HEK293 (cell line): ENCODE measurements at regions not wholly inside any gene's neighbourhood (a gene's known extent, or its start where the extent isn't known, plus 50 kb on each side); places are given as distances from the start of the nearest gene placed in this dataset.

Source experiments
- CTCF ChIA-PET: fragments of 350-600 bp; formaldehyde crosslinking; extraction: SDS; loops from one replicate; lab custom pipeline; 2021; ENCODE audit warnings: antibody characterized with exemption; lab: Yijun Ruan, JAX
- POLR2A ChIA-PET: fragments of 300-600 bp; formaldehyde crosslinking; extraction: SDS; loops from one replicate; lab custom pipeline; 2020; ENCODE audit warnings: antibody characterized with exemption, inconsistent platforms; lab: Yijun Ruan, JAX
- H3K27ac ChIP-seq: fragments of 200-500 bp; sonication (Bioruptor generic); 2 replicates; pipeline ENCODE4 v1.5.1; 2014; ENCODE audit warnings: low read depth, low read length, control low read depth, inconsistent platforms; ENCODE audit errors: extremely low read depth
- H3K36me3 ChIP-seq, 2 experiments: fragments of 200-500 bp in 1 of 2; sonication (Bioruptor generic) in 1 of 2; 1 replicate in 1 of 2; 2 replicates in 1 of 2; pipeline ENCODE4 v1.5.1; 2014 to 2017; ENCODE audit warnings: inconsistent platforms in 2 of 2, low read length in 2 of 2; ENCODE audit not compliant: control insufficient read depth in 2 of 2, insufficient read depth in 1 of 2
- H3K4me1 ChIP-seq: fragments of 200-500 bp; sonication (Bioruptor generic); 2 replicates; pipeline ENCODE4 v1.5.1; 2014; ENCODE audit warnings: mild to moderate bottlenecking, low read length, inconsistent platforms; ENCODE audit not compliant: control insufficient read depth, insufficient read depth
- H3K4me3 ChIP-seq: 2 replicates; pipeline ENCODE4 v1.5.1; 2011; ENCODE audit warnings: low read depth, mild to moderate bottlenecking, control low read depth, low read length, moderate library complexity
- H3K9me3 ChIP-seq: fragments of 200-500 bp; sonication (Bioruptor generic); 2 replicates; pipeline ENCODE4 v1.5.1; 2014; ENCODE audit warnings: low read depth, low read length, inconsistent platforms; ENCODE audit not compliant: control insufficient read depth, insufficient read depth
- GLIS2 ChIP-seq: fragments of 450-650 bp; formaldehyde crosslinking; IDR thresholded peaks from 2 replicates; pipeline ENCODE4 v1.5.1; 2016; ENCODE audit warnings: missing biosample characterization, missing genetic modification characterization
- KLF16 ChIP-seq: fragments of 450-650 bp; formaldehyde crosslinking; IDR thresholded peaks from 2 replicates; pipeline ENCODE4 v1.5.1; 2017; ENCODE audit warnings: missing biosample characterization, missing genetic modification characterization
- KLF17 ChIP-seq: fragments of 450-650 bp; formaldehyde crosslinking; IDR thresholded peaks from 2 replicates; pipeline ENCODE4 v1.5.1; 2016; ENCODE audit warnings: missing biosample characterization, missing genetic modification characterization
- KLF9 ChIP-seq: fragments of 450-650 bp; formaldehyde crosslinking; IDR thresholded peaks from 2 replicates; pipeline ENCODE4 v1.5.1; 2016; ENCODE audit warnings: missing biosample characterization, missing genetic modification characterization, low read depth
- MYNN ChIP-seq: fragments of 450-650 bp; formaldehyde crosslinking; IDR thresholded peaks from 2 replicates; pipeline ENCODE4 v1.5.1; 2016; ENCODE audit warnings: missing biosample characterization, missing genetic modification characterization, borderline replicate concordance
- MZF1 ChIP-seq: fragments of 450-650 bp; formaldehyde crosslinking; IDR thresholded peaks from 2 replicates; pipeline ENCODE4 v1.5.1; 2017; ENCODE audit warnings: missing biosample characterization, missing genetic modification characterization, borderline replicate concordance
- RBAK ChIP-seq: fragments of 450-650 bp; formaldehyde crosslinking; IDR thresholded peaks from 2 replicates; pipeline ENCODE4 v1.5.1; 2016; ENCODE audit warnings: missing biosample characterization, missing genetic modification characterization
- SCRT2 ChIP-seq: fragments of 450-650 bp; formaldehyde crosslinking; IDR thresholded peaks from 2 replicates; pipeline ENCODE4 v1.5.1; 2016; ENCODE audit warnings: missing biosample characterization, missing genetic modification characterization
- ZBTB20 ChIP-seq: fragments of 450-650 bp; formaldehyde crosslinking; IDR thresholded peaks from 2 replicates; pipeline ENCODE4 v1.5.1; 2016; ENCODE audit warnings: missing biosample characterization, missing genetic modification characterization
- ZBTB44 ChIP-seq: fragments of 450-650 bp; IDR thresholded peaks from 2 replicates; pipeline ENCODE4 v1.5.1; 2018; ENCODE audit warnings: missing biosample characterization, mild to moderate bottlenecking, missing genetic modification characterization
- ZBTB49 ChIP-seq: fragments of 450-650 bp; formaldehyde crosslinking; IDR thresholded peaks from 2 replicates; pipeline ENCODE4 v1.5.1; 2016; ENCODE audit warnings: missing biosample characterization, missing genetic modification characterization, low read depth
- ZFP3 ChIP-seq: fragments of 450-650 bp; formaldehyde crosslinking; IDR thresholded peaks from 2 replicates; pipeline ENCODE4 v1.5.1; 2016; ENCODE audit warnings: low read depth, missing biosample characterization, missing genetic modification characterization
- ZFP69B ChIP-seq: fragments of 450-650 bp; formaldehyde crosslinking; IDR thresholded peaks from 2 replicates; pipeline ENCODE4 v1.5.1; 2016; ENCODE audit warnings: missing biosample characterization, missing genetic modification characterization
- ZNF146 ChIP-seq: fragments of 450-650 bp; formaldehyde crosslinking; IDR thresholded peaks from 2 replicates; pipeline ENCODE4 v1.5.1; 2016; ENCODE audit warnings: missing biosample characterization, missing genetic modification characterization
- ZNF202 ChIP-seq: fragments of 450-650 bp; formaldehyde crosslinking; IDR thresholded peaks from 2 replicates; pipeline ENCODE4 v1.5.1; 2016; ENCODE audit warnings: missing biosample characterization, missing genetic modification characterization, borderline replicate concordance
- ZNF214 ChIP-seq: fragments of 450-650 bp; formaldehyde crosslinking; IDR thresholded peaks from 2 replicates; pipeline ENCODE4 v1.5.1; 2017; ENCODE audit warnings: missing biosample characterization, mild to moderate bottlenecking, missing genetic modification characterization, borderline replicate concordance
- ZNF266 ChIP-seq: fragments of 450-650 bp; formaldehyde crosslinking; IDR thresholded peaks from 2 replicates; pipeline ENCODE4 v1.5.1; 2016; ENCODE audit warnings: missing biosample characterization, missing genetic modification characterization, low read depth
- ZNF324 ChIP-seq: fragments of 450-650 bp; formaldehyde crosslinking; IDR thresholded peaks from 2 replicates; pipeline ENCODE4 v1.5.1; 2016; ENCODE audit warnings: missing biosample characterization, missing genetic modification characterization
- ZNF335 ChIP-seq: fragments of 450-650 bp; formaldehyde crosslinking; conservative IDR thresholded peaks from 2 replicates; pipeline ENCODE4 v1.5.1; 2016; ENCODE audit warnings: missing biosample characterization, missing genetic modification characterization
- ZNF426 ChIP-seq: fragments of 450-650 bp; formaldehyde crosslinking; IDR thresholded peaks from 2 replicates; pipeline ENCODE4 v1.5.1; 2017; ENCODE audit warnings: missing biosample characterization, missing genetic modification characterization, mild to moderate bottlenecking, inconsistent platforms, moderate library complexity
- ZNF48 ChIP-seq: fragments of 450-650 bp; formaldehyde crosslinking; IDR thresholded peaks from 2 replicates; pipeline ENCODE4 v1.5.1; 2016; ENCODE audit warnings: missing biosample characterization, missing genetic modification characterization
- ZNF596 ChIP-seq: fragments of 450-650 bp; IDR thresholded peaks from 2 replicates; pipeline ENCODE4 v1.5.0; 2018; ENCODE audit warnings: missing biosample characterization, mild to moderate bottlenecking, missing genetic modification characterization, moderate library complexity
- ZNF621 ChIP-seq: fragments of 450-650 bp; formaldehyde crosslinking; IDR thresholded peaks from 2 replicates; pipeline ENCODE4 v1.5.1; 2017; ENCODE audit warnings: missing biosample characterization, missing genetic modification characterization
- ZNF629 ChIP-seq: fragments of 450-650 bp; formaldehyde crosslinking; IDR thresholded peaks from 2 replicates; pipeline ENCODE4 v1.5.1; 2017; ENCODE audit warnings: missing biosample characterization, missing genetic modification characterization
- ZNF768 ChIP-seq: fragments of 450-650 bp; formaldehyde crosslinking; IDR thresholded peaks from 2 replicates; pipeline ENCODE4 v1.5.1; 2018; ENCODE audit warnings: missing biosample characterization, mild to moderate bottlenecking, missing genetic modification characterization
- ZNF785 ChIP-seq: fragments of 450-650 bp; formaldehyde crosslinking; IDR thresholded peaks from 2 replicates; pipeline ENCODE4 v1.5.1; 2016; ENCODE audit warnings: missing biosample characterization, missing genetic modification characterization
- ZSCAN23 ChIP-seq: fragments of 450-650 bp; formaldehyde crosslinking; IDR thresholded peaks from 2 replicates; pipeline ENCODE4 v1.5.1; 2016; ENCODE audit warnings: missing biosample characterization, missing genetic modification characterization
- ZSCAN5A ChIP-seq: fragments of 450-650 bp; formaldehyde crosslinking; IDR thresholded peaks from 2 replicates; pipeline ENCODE4 v1.5.1; 2016; ENCODE audit warnings: missing biosample characterization, missing genetic modification characterization
- TF ChIP-seq, protein P1 (sequence below): fragments of 450-650 bp; formaldehyde crosslinking; optimal IDR thresholded peaks from 2 replicates; pipeline ENCODE3; 2016; ENCODE audit warnings: missing biosample characterization, mild to moderate bottlenecking, missing genetic modification characterization
- TF ChIP-seq, protein P2 (sequence below): fragments of 450-650 bp; formaldehyde crosslinking; IDR thresholded peaks from 2 replicates; pipeline ENCODE4 v1.5.1; 2016; ENCODE audit warnings: missing biosample characterization, missing genetic modification characterization

- no peaks in the 10 kb centered on the region for H3K36me3 ChIP-seq
- CTCF ChIA-PET = interaction anchor here (0.6 kb wide), 2 partner anchors 8 to 532 kb away, joined by 3 read pairs; no protein-coding TSS in a partner anchor
- POLR2A ChIA-PET = no interaction called here
These were observed 311.8 kb downstream of the FBXO15 start for GRCh38 chr18:73835656-73836364.

DNA sequence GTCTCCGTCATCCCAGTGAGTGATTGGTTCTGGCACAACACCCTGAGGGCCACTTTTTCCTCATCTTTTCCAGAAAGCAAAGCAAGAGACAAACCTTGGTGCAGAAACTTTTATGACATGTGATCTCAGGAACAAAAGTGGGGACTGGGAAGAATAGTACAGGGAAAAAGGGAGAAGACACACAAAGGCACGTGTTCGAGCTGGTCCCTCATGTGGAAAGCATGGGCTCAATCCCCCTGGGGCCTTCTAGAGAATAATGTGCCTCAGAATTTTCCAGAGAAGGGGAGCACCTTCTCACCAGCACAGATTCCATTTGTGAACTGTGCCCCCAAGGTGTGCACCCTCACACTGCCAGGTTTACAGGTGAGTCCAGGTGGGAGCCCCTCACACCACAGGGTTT lies 312.6 kb downstream of the FBXO15 start:
- Histone ChIP-seq H3K4me3 (no peak overlapping the region), H3K36me3 (no peaks in the 10 kb centered on the region), H3K4me1 (no peaks in the 10 kb centered on the region), H3K27ac (no peak overlapping the region), H3K9me3 (no peaks in the 10 kb centered on the region)
- ChIA-PET CTCF (interaction anchor here (0.6 kb wide), 1 partner anchor 8 kb away, joined by 3 read pairs; no protein-coding TSS in a partner anchor), POLR2A (no interaction called here)
- TF ChIP-seq MZF1 (tag by site-specific recombination) (no peak), ZNF146 (tag by site-specific recombination) (no peak), ZSCAN23 (no peak), KLF9 (no peak), ZFP3 (tag by site-specific recombination) (no peak), ZNF629 (tag by site-specific recombination) (no peak), SCRT2 (tag by site-specific recombination) (no peak), MYNN (no peak), ZBTB44 (tag by site-specific recombination) (no peak), ZNF335 (tag by site-specific recombination) (no peak), ZNF426 (tag by site-specific recombination) (no peak), ZSCAN5A (tag by site-specific recombination) (no peak), RBAK (tag by site-specific recombination) (no peak), ZBTB49 (no peak), ZNF202 (tag by site-specific recombination) (no peak), ZNF324 (tag by site-specific recombination) (no peak), ZNF785 (no peak), ZFP69B (tag by site-specific recombination) (no peak)
- TF ChIP-seq, protein P1, sequence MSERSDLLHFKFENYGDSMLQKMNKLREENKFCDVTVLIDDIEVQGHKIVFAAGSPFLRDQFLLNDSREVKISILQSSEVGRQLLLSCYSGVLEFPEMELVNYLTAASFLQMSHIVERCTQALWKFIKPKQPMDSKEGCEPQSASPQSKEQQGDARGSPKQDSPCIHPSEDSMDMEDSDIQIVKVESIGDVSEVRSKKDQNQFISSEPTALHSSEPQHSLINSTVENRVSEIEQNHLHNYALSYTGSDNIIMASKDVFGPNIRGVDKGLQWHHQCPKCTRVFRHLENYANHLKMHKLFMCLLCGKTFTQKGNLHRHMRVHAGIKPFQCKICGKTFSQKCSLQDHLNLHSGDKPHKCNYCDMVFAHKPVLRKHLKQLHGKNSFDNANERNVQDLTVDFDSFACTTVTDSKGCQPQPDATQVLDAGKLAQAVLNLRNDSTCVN = no peak
- TF ChIP-seq, protein P2, sequence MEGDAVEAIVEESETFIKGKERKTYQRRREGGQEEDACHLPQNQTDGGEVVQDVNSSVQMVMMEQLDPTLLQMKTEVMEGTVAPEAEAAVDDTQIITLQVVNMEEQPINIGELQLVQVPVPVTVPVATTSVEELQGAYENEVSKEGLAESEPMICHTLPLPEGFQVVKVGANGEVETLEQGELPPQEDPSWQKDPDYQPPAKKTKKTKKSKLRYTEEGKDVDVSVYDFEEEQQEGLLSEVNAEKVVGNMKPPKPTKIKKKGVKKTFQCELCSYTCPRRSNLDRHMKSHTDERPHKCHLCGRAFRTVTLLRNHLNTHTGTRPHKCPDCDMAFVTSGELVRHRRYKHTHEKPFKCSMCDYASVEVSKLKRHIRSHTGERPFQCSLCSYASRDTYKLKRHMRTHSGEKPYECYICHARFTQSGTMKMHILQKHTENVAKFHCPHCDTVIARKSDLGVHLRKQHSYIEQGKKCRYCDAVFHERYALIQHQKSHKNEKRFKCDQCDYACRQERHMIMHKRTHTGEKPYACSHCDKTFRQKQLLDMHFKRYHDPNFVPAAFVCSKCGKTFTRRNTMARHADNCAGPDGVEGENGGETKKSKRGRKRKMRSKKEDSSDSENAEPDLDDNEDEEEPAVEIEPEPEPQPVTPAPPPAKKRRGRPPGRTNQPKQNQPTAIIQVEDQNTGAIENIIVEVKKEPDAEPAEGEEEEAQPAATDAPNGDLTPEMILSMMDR (tag by site-specific recombination) = no peak

More at GRCh38 chr18:73835656-73836364, 311.8 kb downstream of the FBXO15 start:
- Histone ChIP-seq H3K4me3 (no peak overlapping the region), H3K27ac (no peak overlapping the region), H3K4me1 (no peaks in the 10 kb centered on the region), H3K9me3 (no peaks in the 10 kb centered on the region)
- TF ChIP-seq ZNF768 (tag by site-specific recombination) (no peak), ZNF596 (tag by site-specific recombination) (no peak), ZBTB20 (tag by site-specific recombination) (no peak), GLIS2 (no peak), KLF9 (no peak), ZNF214 (no peak), ZNF48 (tag by site-specific recombination) (no peak), ZNF266 (tag by site-specific recombination) (no peak), KLF17 (tag by site-specific recombination) (no peak), KLF16 (tag by site-specific recombination) (no peak), ZNF621 (tag by site-specific recombination) (no peak)
